Right atrium auricular region (tissue), 2 donors: ENCODE measurements at regions not wholly inside any gene's neighbourhood (a gene's known extent, or its start where the extent isn't known, plus 50 kb on each side); places are given as distances from the start of the nearest gene placed in this dataset.

ENCODE experiments used
- DNase-seq: peaks from one replicate; pipeline ENCODE4 v3.0.0-alpha.2; 2019; ENCODE audit warnings: low spot score
- H3K27ac ChIP-seq, 2 donors: fragments of 200-600 bp; sonication (generic); 1 replicate in 1 of 2; 2 replicates in 1 of 2; pipeline ENCODE4 v1.5.1; 2016 to 2019
- H3K27me3 ChIP-seq, 2 donors: fragments of 200-600 bp; sonication (generic); one replicate each; pipeline versions ENCODE4 v1.5.1 to v1.6.0; 2017 to 2019
- H3K36me3 ChIP-seq: fragments of 200-600 bp; sonication (generic); one replicate; pipeline ENCODE4 v1.5.1; 2016
- H3K4me1 ChIP-seq, 2 donors: fragments of 200-600 bp; sonication (generic); one replicate each; pipeline versions ENCODE4 v1.5.1 to v1.6.0; 2017 to 2019
- H3K4me3 ChIP-seq, 2 donors: fragments of 200-600 bp; sonication (generic); 1 replicate in 1 of 2; 2 replicates in 1 of 2; pipeline ENCODE4 v1.5.1; 2017 to 2019; ENCODE audit warnings: mild to moderate bottlenecking in 1 of 2, moderate library complexity in 1 of 2
- H3K9me3 ChIP-seq, 2 donors: fragments of 200-600 bp; sonication (generic); one replicate each; pipeline ENCODE4 v1.5.1; 2019
- TF ChIP-seq, protein P1 (sequence below), 2 donors: fragments of 200-600 bp; sonication (generic); IDR thresholded peaks; one replicate each; pipeline ENCODE4 v1.5.1; 2019; ENCODE audit warnings: antibody characterized with exemption in 2 of 2

DNA sequence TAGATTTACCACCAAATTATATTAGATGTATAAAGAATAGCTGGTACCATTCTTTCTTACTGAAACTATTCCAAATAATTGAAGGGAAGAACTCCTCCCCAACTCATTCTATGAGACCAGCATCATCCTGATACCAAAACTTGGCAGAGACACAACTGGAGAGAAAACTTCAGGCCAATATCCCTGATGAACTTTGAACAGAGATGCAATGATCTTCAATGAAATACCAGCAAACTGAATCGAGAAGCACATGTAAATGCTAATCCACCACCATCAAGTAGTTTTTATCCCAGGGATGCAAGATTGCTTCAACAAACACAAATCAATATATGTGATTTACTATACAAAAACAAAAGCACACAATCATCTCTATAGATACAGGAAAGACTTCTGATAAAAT lies 329.8 kb downstream of the RDH14 start:
- TF ChIP-seq, protein P1, sequence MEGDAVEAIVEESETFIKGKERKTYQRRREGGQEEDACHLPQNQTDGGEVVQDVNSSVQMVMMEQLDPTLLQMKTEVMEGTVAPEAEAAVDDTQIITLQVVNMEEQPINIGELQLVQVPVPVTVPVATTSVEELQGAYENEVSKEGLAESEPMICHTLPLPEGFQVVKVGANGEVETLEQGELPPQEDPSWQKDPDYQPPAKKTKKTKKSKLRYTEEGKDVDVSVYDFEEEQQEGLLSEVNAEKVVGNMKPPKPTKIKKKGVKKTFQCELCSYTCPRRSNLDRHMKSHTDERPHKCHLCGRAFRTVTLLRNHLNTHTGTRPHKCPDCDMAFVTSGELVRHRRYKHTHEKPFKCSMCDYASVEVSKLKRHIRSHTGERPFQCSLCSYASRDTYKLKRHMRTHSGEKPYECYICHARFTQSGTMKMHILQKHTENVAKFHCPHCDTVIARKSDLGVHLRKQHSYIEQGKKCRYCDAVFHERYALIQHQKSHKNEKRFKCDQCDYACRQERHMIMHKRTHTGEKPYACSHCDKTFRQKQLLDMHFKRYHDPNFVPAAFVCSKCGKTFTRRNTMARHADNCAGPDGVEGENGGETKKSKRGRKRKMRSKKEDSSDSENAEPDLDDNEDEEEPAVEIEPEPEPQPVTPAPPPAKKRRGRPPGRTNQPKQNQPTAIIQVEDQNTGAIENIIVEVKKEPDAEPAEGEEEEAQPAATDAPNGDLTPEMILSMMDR (IDR thresholded peaks at IDR 0.05) = no peak
- Histone ChIP-seq H3K4me1 (no peaks in the 10 kb centered on the region), H3K9me3 (no peaks in the 10 kb centered on the region), H3K36me3 (no peaks in the 10 kb centered on the region), H3K27me3 (no peaks in the 10 kb centered on the region), H3K4me3 (no peak overlapping the region), H3K27ac (no peak overlapping the region)
- no peak for DNase-seq

GRCh38 chr2:18219676-18220075 lies 340.8 kb downstream of the RDH14 start:
- Histone ChIP-seq H3K4me1 (no peaks in the 10 kb centered on the region), H3K9me3 (no peaks in the 10 kb centered on the region), H3K27ac (no peak overlapping the region), H3K27me3 (no peaks in the 10 kb centered on the region), H3K36me3 (no peaks in the 10 kb centered on the region), H3K4me3 (no peak overlapping the region)
- TF ChIP-seq, protein P1 (IDR thresholded peaks at IDR 0.05) = no peak
- no peak for DNase-seq

- no peaks in the 10 kb centered on the region for H3K36me3 ChIP-seq
- no peaks in the 10 kb centered on the region for H3K27me3 ChIP-seq
- no peak overlapping the region for H3K27ac ChIP-seq
- no peaks in the 10 kb centered on the region for H3K4me1 ChIP-seq
- H3K4me3 ChIP-seq = no peak overlapping the region
- no peaks in the 10 kb centered on the region for H3K9me3 ChIP-seq
- DNase-seq = no peak
- TF ChIP-seq, protein P1 (IDR thresholded peaks at IDR 0.05) = no peak
Observed at GRCh38 chr2:18218160-18218933, 339.9 kb downstream of the KCNS3 start.

DNA sequence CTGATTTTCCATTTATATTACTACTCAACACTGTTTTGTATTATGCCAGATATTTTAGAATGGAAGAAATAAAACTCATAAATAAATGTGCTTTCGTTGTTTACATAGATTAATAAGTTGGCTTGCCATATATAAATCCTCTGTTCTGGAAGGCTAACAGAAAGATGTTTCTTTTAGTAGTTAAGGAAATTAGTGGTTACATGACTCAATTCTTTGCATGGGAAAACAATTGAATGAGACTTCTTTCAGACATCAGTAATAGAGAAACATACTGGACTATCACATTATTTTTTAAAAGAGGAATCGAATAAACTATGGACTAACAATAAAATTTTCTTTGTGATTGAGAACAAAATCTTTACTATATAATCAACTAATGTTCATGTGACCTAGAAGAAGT lies 336.5 kb downstream of the KCNS3 start:
- Histone ChIP-seq H3K9me3 (no peaks in the 10 kb centered on the region), H3K27me3 (no peaks in the 10 kb centered on the region)

DNA sequence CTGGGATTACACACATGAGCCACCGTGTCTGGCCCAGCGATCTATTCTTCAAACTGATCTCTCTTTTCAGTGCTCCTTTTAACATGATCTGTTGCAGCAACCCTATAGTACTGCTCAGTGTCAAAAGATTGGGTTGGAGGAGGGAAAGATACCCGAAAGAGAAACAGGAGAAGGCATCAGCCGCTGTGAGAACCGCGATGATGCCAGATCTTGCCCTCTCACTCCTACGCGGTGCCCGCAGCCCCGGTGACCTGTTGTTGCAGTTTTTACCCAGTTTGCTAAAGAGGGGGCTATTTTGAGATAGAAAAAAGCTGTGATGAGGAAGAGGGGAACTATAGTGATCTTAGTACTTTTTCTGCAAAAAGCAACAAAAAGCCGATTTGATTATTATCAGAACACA lies 335.5 kb downstream of the KCNS3 start:
- H3K36me3 ChIP-seq = no peaks in the 10 kb centered on the region
- no peak for DNase-seq
- TF ChIP-seq, protein P1 (IDR thresholded peaks at IDR 0.05) = no peak
- no peaks in the 10 kb centered on the region for H3K4me1 ChIP-seq
- no peak overlapping the region for H3K4me3 ChIP-seq
- no peaks in the 10 kb centered on the region for H3K27me3 ChIP-seq
- H3K9me3 ChIP-seq = no peaks in the 10 kb centered on the region
- no peak overlapping the region for H3K27ac ChIP-seq

More for the DNA sequence above, 336.5 kb downstream of the KCNS3 start:
- no peak for DNase-seq
- TF ChIP-seq, protein P1 (IDR thresholded peaks at IDR 0.05) = no peak
- Histone ChIP-seq H3K4me3 (no peak overlapping the region), H3K36me3 (no peaks in the 10 kb centered on the region), H3K4me1 (no peaks in the 10 kb centered on the region), H3K27ac (no peak overlapping the region)
